GM06990 (cell line): ENCODE measurements at regions not wholly inside any gene's neighbourhood (a gene's known extent, or its start where the extent isn't known, plus 50 kb on each side); places are given as distances from the start of the nearest gene placed in this dataset.

Source experiments
- DNase-seq: peaks from one replicate; pipeline ENCODE4 v3.0.0-alpha.2; 2011; ENCODE audit not compliant: insufficient read length; ENCODE audit errors: extremely low read depth
- H3K27me3 ChIP-seq: replicated peaks from 2 replicates; pipeline ENCODE4 v1.6.0; 2011; ENCODE audit warnings: low read length; ENCODE audit not compliant: control insufficient read depth, insufficient read depth
- H3K36me3 ChIP-seq: 2 replicates; pipeline ENCODE4 v1.5.1; 2011; ENCODE audit warnings: low read length; ENCODE audit not compliant: control insufficient read depth, insufficient read depth
- H3K4me3 ChIP-seq: replicated peaks from 2 replicates; pipeline ENCODE4 v1.5.1; 2011; ENCODE audit warnings: low read depth, mild to moderate bottlenecking, control low read depth, low read length
- CTCF ChIP-seq: IDR thresholded peaks from 2 replicates; pipeline ENCODE4 v1.5.1; 2011; ENCODE audit warnings: low read length, control low read depth, mild to moderate bottlenecking, inconsistent platforms; ENCODE audit not compliant: insufficient read depth, poor library complexity, severe bottlenecking

- no peak for TF ChIP-seq CTCF
- Histone ChIP-seq H3K27me3 (no peaks in the 10 kb centered on the region), H3K36me3 (no peaks in the 10 kb centered on the region), H3K4me3 (no peak overlapping the region)
- DNase-seq, result no peak
Observed at GRCh38 chr12:75702477-75703093, 191.2 kb upstream of the KRR1 start.

GRCh38 chr12:75701859-75702258, 190.4 kb upstream of the KRR1 start:
- no peak for TF ChIP-seq CTCF
- H3K4me3 ChIP-seq, result no peak overlapping the region
- no peaks in the 10 kb centered on the region for H3K27me3 ChIP-seq
- DNase-seq, result no peak
- no peaks in the 10 kb centered on the region for H3K36me3 ChIP-seq

DNA sequence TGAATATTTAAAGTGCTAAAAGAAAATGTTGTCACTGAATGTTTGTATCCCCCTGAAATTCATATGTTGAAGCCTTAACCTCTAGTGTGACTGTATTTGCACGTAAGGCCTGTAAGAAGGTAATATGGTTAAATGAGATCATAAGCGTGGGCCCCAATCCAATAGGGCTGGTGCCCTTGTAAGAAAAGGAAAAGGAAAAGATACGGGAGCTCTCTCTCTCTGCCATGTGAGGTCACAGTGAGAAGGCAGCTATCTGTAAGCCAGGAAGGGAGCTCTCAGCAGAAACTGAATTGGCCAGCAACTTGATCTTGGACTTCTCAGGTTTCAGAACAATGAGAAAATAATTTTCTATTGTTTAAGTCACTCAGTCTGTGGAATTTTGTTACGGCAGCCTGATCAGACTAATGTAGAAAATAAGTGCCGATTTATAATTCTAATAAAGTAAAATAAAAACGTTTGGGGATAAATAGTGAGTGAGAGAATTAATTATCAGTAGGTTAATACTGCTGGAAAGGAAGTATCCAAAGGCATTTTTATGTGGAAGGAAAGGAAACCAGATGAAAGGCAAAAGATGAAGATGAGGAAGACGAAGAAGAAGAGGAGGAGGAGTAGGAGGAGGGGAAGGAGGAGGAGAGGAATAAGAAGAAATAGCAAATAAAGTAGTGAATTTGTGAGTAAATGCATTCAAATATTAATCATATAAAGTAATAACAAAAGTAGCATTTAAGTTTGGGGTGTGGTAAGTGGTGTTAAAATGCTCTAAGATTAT, 188.5 kb upstream of the KRR1 start:
- H3K27me3 ChIP-seq, result no peaks in the 10 kb centered on the region
- TF ChIP-seq CTCF, result no peak
- H3K4me3 ChIP-seq, result no peak overlapping the region
- H3K36me3 ChIP-seq, result no peaks in the 10 kb centered on the region
- no peak for DNase-seq

DNA sequence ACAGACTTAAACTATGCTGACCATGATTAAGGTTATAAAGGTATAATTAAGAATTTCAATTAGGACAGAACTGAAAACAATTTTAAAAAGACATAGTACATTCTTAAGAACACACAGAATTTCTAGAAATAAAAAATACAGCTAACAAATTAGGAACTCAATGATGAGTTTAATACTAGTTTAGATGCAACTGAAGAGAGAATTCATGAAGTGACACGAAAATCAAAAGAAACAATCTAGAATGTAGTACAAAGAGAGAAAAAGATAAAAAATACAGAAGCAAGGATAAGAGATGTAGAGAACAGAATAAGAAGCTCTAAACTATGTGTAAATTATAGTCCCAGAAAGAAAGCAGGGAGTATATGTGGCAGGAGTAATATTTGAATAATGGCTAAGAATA, 187.8 kb upstream of the KRR1 start:
- Histone ChIP-seq H3K4me3 (no peak overlapping the region), H3K36me3 (no peaks in the 10 kb centered on the region), H3K27me3 (no peaks in the 10 kb centered on the region)
- TF ChIP-seq CTCF, result no peak
- DNase-seq, result no peak

GRCh38 chr12:75698052-75698451, 186.6 kb upstream of the KRR1 start:
- DNase-seq, result no peak
- no peak overlapping the region for H3K4me3 ChIP-seq
- H3K27me3 ChIP-seq, result no peaks in the 10 kb centered on the region
- no peaks in the 10 kb centered on the region for H3K36me3 ChIP-seq
- no peak for TF ChIP-seq CTCF
